Keratinocyte (primary cell): ENCODE measurements at regions not wholly inside any gene's neighbourhood (a gene's known extent, or its start where the extent isn't known, plus 50 kb on each side); places are given as distances from the start of the nearest gene placed in this dataset.

Experiments used
- DNase-seq: peaks from one replicate; pipeline ENCODE4 v3.0.0-alpha.2; 2011; ENCODE audit warnings: low read depth, missing footprints, low spot score
- FAIRE-seq: peaks from 2 replicates; lab custom pipeline; 2011; peaks lifted over from hg19 to GRCh38; lab: Jason Lieb, UNC
- H2AFZ ChIP-seq: 2 replicates; pipeline ENCODE4 v1.6.0; 2012; ENCODE audit warnings: low read length, control low read depth, inconsistent platforms; ENCODE audit not compliant: control insufficient read depth
- H3K27ac ChIP-seq: 2 replicates; pipeline ENCODE4 v1.5.1; 2011; ENCODE audit warnings: low read length; ENCODE audit not compliant: control insufficient read depth, insufficient read depth
- H3K27me3 ChIP-seq: 3 replicates; pipeline ENCODE4 v1.6.0; 2011; ENCODE audit warnings: low read length; ENCODE audit not compliant: control insufficient read depth, insufficient read depth; ENCODE audit errors: extremely low read depth
- H3K36me3 ChIP-seq, 2 experiments: 2 replicates in 1 of 2; 3 replicates in 1 of 2; pipeline ENCODE4 v1.5.1; 2011; ENCODE audit warnings: low read length in 2 of 2, mild to moderate bottlenecking in 1 of 2; ENCODE audit not compliant: control insufficient read depth in 2 of 2, insufficient read depth in 2 of 2; ENCODE audit errors: extremely low read depth in 1 of 2
- H3K4me1 ChIP-seq: 3 replicates; pipeline ENCODE4 v1.5.1; 2011; ENCODE audit warnings: low read length; ENCODE audit not compliant: control insufficient read depth, insufficient read depth; ENCODE audit errors: extremely low read depth
- H3K4me2 ChIP-seq: 3 replicates; pipeline ENCODE4 v1.6.0; 2011; ENCODE audit warnings: low read depth, low read length; ENCODE audit not compliant: control insufficient read depth, insufficient read depth; ENCODE audit errors: extremely low read depth
- H3K4me3 ChIP-seq, 3 experiments: fragments of 200-600 bp in 1 of 3; sonication (generic) in 1 of 3; 2 replicates in 2 of 3; 3 replicates in 1 of 3; pipeline ENCODE4 v1.5.1; 2011 to 2016; ENCODE audit warnings: low read length in 3 of 3, mild to moderate bottlenecking in 3 of 3, control low read depth in 2 of 3, inconsistent platforms in 1 of 3, low read depth in 1 of 3, mixed read lengths in 1 of 3, mixed run types in 1 of 3, moderate library complexity in 1 of 3; ENCODE audit not compliant: control insufficient read depth in 2 of 3, insufficient read depth in 2 of 3; ENCODE audit errors: extremely low read depth in 1 of 3
- H3K79me2 ChIP-seq: 2 replicates; pipeline ENCODE4 v1.6.0; 2012; ENCODE audit warnings: low read length; ENCODE audit not compliant: control insufficient read depth, insufficient read depth
- H3K9ac ChIP-seq: 3 replicates; pipeline ENCODE4 v1.6.0; 2011; ENCODE audit warnings: low read length; ENCODE audit not compliant: control insufficient read depth, insufficient read depth; ENCODE audit errors: extremely low read depth
- H3K9me1 ChIP-seq: 3 replicates; pipeline ENCODE4 v1.6.0; 2011; ENCODE audit warnings: low read length; ENCODE audit not compliant: control insufficient read depth, insufficient read depth; ENCODE audit errors: extremely low read depth
- H3K9me3 ChIP-seq: 2 replicates; pipeline ENCODE4 v1.5.1; 2012; ENCODE audit warnings: low read depth, low read length; ENCODE audit not compliant: control insufficient read depth
- H4K20me1 ChIP-seq: 3 replicates; pipeline ENCODE4 v1.6.0; 2011; ENCODE audit warnings: low read length; ENCODE audit not compliant: control insufficient read depth, insufficient read depth; ENCODE audit errors: extremely low read depth
- CTCF ChIP-seq, 3 experiments: IDR thresholded peaks in 1 of 3; conservative IDR thresholded peaks in 1 of 3; optimal IDR thresholded peaks in 1 of 3; 2 replicates in 2 of 3; 3 replicates in 1 of 3; pipeline versions ENCODE3 to v1.5.1; 2011; ENCODE audit warnings: low read length in 3 of 3, mild to moderate bottlenecking in 3 of 3, moderate library complexity in 2 of 3, control low read depth in 1 of 3, inconsistent platforms in 1 of 3; ENCODE audit not compliant: insufficient read depth in 2 of 3; ENCODE audit errors: extremely low read depth in 1 of 3
- EZH2 ChIP-seq: IDR thresholded peaks from one replicate; pipeline ENCODE4 v1.6.1; 2012; ENCODE audit warnings: inconsistent platforms, mild to moderate bottlenecking, low read length, moderate library complexity
- dilution Hi-C: fragments of 300-500 bp; cut with MboI; formaldehyde crosslinking; loops from one replicate; pipeline ENCODE4 v1.7.0; 2020; ENCODE audit warnings: low sequenced_read_pairs; ENCODE audit not compliant: extremely low pct_ligation_motif_present

GRCh38 chr5:108521841-108522506 lies 140.1 kb upstream of the FBXL17 start:
- peak; percentile 9 for DNase-seq
- H3K9ac ChIP-seq, result no peak overlapping the region
- H3K79me2 ChIP-seq, result no peaks in the 10 kb centered on the region
- H3K9me3 ChIP-seq, result no peaks in the 10 kb centered on the region
- H3K9me1 ChIP-seq, result no peaks in the 10 kb centered on the region
- dilution Hi-C loops, result no loop called here
- H2AFZ ChIP-seq, result no peak overlapping the region
- TF ChIP-seq EZH2, result no peak
- peak in 2 of 3 experiments; percentile 43 to 62 for TF ChIP-seq CTCF (optimal IDR thresholded peaks at IDR 0.05 in 1 of 3, IDR thresholded peaks at IDR 0.05 in 1 of 3, conservative IDR thresholded peaks at IDR 0.05 in 1 of 3; ENCODE audit: extremely low read depth in 1 of 3, insufficient read depth in 2 of 3, low read length in 3 of 3)
- H4K20me1 ChIP-seq, result no peaks in the 10 kb centered on the region
- no peaks in the 10 kb centered on the region for H3K27me3 ChIP-seq
- H3K27ac ChIP-seq, result no peak overlapping the region
- H3K36me3 ChIP-seq, result no peaks in the 10 kb centered on the region
- no peak overlapping the region for H3K4me2 ChIP-seq
- no peaks in the 10 kb centered on the region for H3K4me1 ChIP-seq
- peak; percentile 69 for FAIRE-seq
- H3K4me3 ChIP-seq, result no peak overlapping the region

- no peak overlapping the region for H3K4me3 ChIP-seq
- no peak for DNase-seq
- no peak overlapping the region for H3K4me2 ChIP-seq
- H3K9me3 ChIP-seq, result no peaks in the 10 kb centered on the region
- H3K36me3 ChIP-seq, result no peaks in the 10 kb centered on the region
- H3K27me3 ChIP-seq, result no peaks in the 10 kb centered on the region
- FAIRE-seq, result no peak
- H2AFZ ChIP-seq, result no peak overlapping the region
- no peaks in the 10 kb centered on the region for H3K9me1 ChIP-seq
- H3K79me2 ChIP-seq, result no peaks in the 10 kb centered on the region
- H3K9ac ChIP-seq, result no peak overlapping the region
- H4K20me1 ChIP-seq, result no peaks in the 10 kb centered on the region
- no peak overlapping the region for H3K27ac ChIP-seq
- TF ChIP-seq EZH2 (no peak), CTCF (optimal IDR thresholded peaks at IDR 0.05 in 1 of 3, IDR thresholded peaks at IDR 0.05 in 1 of 3, conservative IDR thresholded peaks at IDR 0.05 in 1 of 3; ENCODE audit: extremely low read depth in 1 of 3, insufficient read depth in 2 of 3, low read length in 3 of 3) (no peak)
- dilution Hi-C loops, result no loop called here
- no peaks in the 10 kb centered on the region for H3K4me1 ChIP-seq
Measured at GRCh38 chr5:108521011-108521700, 139.3 kb upstream of the FBXL17 start.
